Osteoblast (primary cell): ENCODE measurements at regions not wholly inside any gene's neighbourhood (a gene's known extent, or its start where the extent isn't known, plus 50 kb on each side); places are given as distances from the start of the nearest gene placed in this dataset.

ENCODE experiments used
- DNase-seq: peaks from one replicate; pipeline ENCODE4 v3.0.0; 2011; ENCODE audit warnings: low spot score, mixed read lengths; ENCODE audit not compliant: insufficient read length; ENCODE audit errors: missing footprints
- H2AFZ ChIP-seq: 2 replicates; pipeline ENCODE4 v1.6.0; 2011; ENCODE audit warnings: mild to moderate bottlenecking, low read length
- H3K27ac ChIP-seq: 2 replicates; pipeline ENCODE4 v1.5.1; 2011; ENCODE audit warnings: mild to moderate bottlenecking, low read depth, low read length, moderate library complexity
- H3K27me3 ChIP-seq: 2 replicates; pipeline ENCODE4 v1.6.0; 2012; ENCODE audit warnings: mild to moderate bottlenecking, control low read depth, inconsistent platforms, low read length, moderate library complexity; ENCODE audit not compliant: insufficient read depth
- H3K36me3 ChIP-seq: 2 replicates; pipeline ENCODE4 v1.5.1; 2011; ENCODE audit warnings: mild to moderate bottlenecking, low read length, control low read depth, moderate library complexity; ENCODE audit not compliant: insufficient read depth
- H3K4me1 ChIP-seq: 2 replicates; pipeline ENCODE4 v1.5.1; 2011; ENCODE audit warnings: mild to moderate bottlenecking, low read length, control low read depth, moderate library complexity; ENCODE audit not compliant: insufficient read depth
- H3K4me2 ChIP-seq: 2 replicates; pipeline ENCODE4 v1.6.0; 2011; ENCODE audit warnings: mild to moderate bottlenecking, low read length; ENCODE audit not compliant: insufficient read depth
- H3K4me3 ChIP-seq: fragments of 200-600 bp; sonication (generic); 3 replicates; pipeline ENCODE4 v1.5.1; 2012; ENCODE audit warnings: mild to moderate bottlenecking, low read length, inconsistent platforms; ENCODE audit not compliant: insufficient read depth
- H3K79me2 ChIP-seq: 2 replicates; pipeline ENCODE4 v1.6.0; 2012; ENCODE audit warnings: mild to moderate bottlenecking, low read length, control low read depth, inconsistent platforms; ENCODE audit not compliant: insufficient read depth
- H3K9me3 ChIP-seq: 2 replicates; pipeline ENCODE4 v1.5.1; 2011; ENCODE audit warnings: low read depth, low read length, control low read depth
- H4K20me1 ChIP-seq: 2 replicates; pipeline ENCODE4 v1.6.0; 2012; ENCODE audit warnings: mild to moderate bottlenecking, low read length, control low read depth; ENCODE audit not compliant: insufficient read depth
- CTCF ChIP-seq: IDR thresholded peaks from 2 replicates; pipeline ENCODE4 v1.5.1; 2011; ENCODE audit warnings: mild to moderate bottlenecking, low read depth, low read length, moderate library complexity; ENCODE audit errors: extremely low read depth

GRCh38 chr3:35968043-35968622 is 328.8 kb downstream of the ARPP21 start:
- no peaks in the 10 kb centered on the region for H3K27me3 ChIP-seq
- H3K36me3 ChIP-seq = no peaks in the 10 kb centered on the region
- no peaks in the 10 kb centered on the region for H4K20me1 ChIP-seq
- H3K79me2 ChIP-seq = no peaks in the 10 kb centered on the region
- no peaks in the 10 kb centered on the region for H3K9me3 ChIP-seq
- no peak overlapping the region for H3K4me3 ChIP-seq
- no peak for TF ChIP-seq CTCF
- H3K4me2 ChIP-seq = no peak overlapping the region
- no peak for DNase-seq
- H3K4me1 ChIP-seq = no peaks in the 10 kb centered on the region
- no peak overlapping the region for H2AFZ ChIP-seq
- no peak overlapping the region for H3K27ac ChIP-seq

- Histone ChIP-seq H3K36me3 (no peaks in the 10 kb centered on the region), H3K4me2 (peak overlapping the region; percentile 50), H3K4me1 (no peaks in the 10 kb centered on the region), H3K27ac (no peak overlapping the region), H3K9me3 (no peaks in the 10 kb centered on the region), H3K27me3 (no peaks in the 10 kb centered on the region), H2AFZ (peak overlapping the region; percentile 27), H3K79me2 (no peaks in the 10 kb centered on the region), H3K4me3 (peak overlapping the region; percentile 30), H4K20me1 (no peaks in the 10 kb centered on the region)
- no peak for DNase-seq
- no peak for TF ChIP-seq CTCF
These were observed 330.1 kb downstream of the ARPP21 start for GRCh38 chr3:35969406-35969805.

- Histone ChIP-seq H3K27ac (no peak overlapping the region), H3K4me3 (no peak overlapping the region), H2AFZ (no peak overlapping the region), H3K4me1 (no peaks in the 10 kb centered on the region), H3K36me3 (no peaks in the 10 kb centered on the region), H3K4me2 (no peak overlapping the region), H4K20me1 (no peaks in the 10 kb centered on the region), H3K79me2 (no peaks in the 10 kb centered on the region), H3K9me3 (no peaks in the 10 kb centered on the region), H3K27me3 (no peaks in the 10 kb centered on the region)
- TF ChIP-seq CTCF = no peak
- DNase-seq = no peak
These were observed 331.5 kb downstream of the ARPP21 start for GRCh38 chr3:35970793-35971192.

GRCh38 chr3:35971686-35972085 is 332.4 kb downstream of the ARPP21 start:
- Histone ChIP-seq H3K4me3 (no peak overlapping the region), H3K36me3 (no peaks in the 10 kb centered on the region), H3K27ac (no peak overlapping the region), H3K27me3 (no peaks in the 10 kb centered on the region), H3K4me2 (no peak overlapping the region), H2AFZ (no peak overlapping the region), H3K9me3 (no peaks in the 10 kb centered on the region), H3K4me1 (no peaks in the 10 kb centered on the region), H4K20me1 (no peaks in the 10 kb centered on the region), H3K79me2 (no peaks in the 10 kb centered on the region)
- DNase-seq = no peak
- TF ChIP-seq CTCF = no peak
